GM23338 (cell line): ENCODE measurements at regions not wholly inside any gene's neighbourhood (a gene's known extent, or its start where the extent isn't known, plus 50 kb on each side); places are given as distances from the start of the nearest gene placed in this dataset.

Source experiments
- ATAC-seq: fragments of 200-7000 bp; cut with Tn5 transposase; 3 replicates; pipeline ENCODE4 v1.9.1; 2020
- DNase-seq: peaks from one replicate; pipeline ENCODE4 v3.0.0-alpha.2; 2015; ENCODE audit warnings: low spot score
- H2AFZ ChIP-seq: fragments of 200-600 bp; sonication (generic); 2 replicates; pipeline ENCODE4 v1.8.0; 2016; ENCODE audit warnings: antibody characterized with exemption, mild to moderate bottlenecking, moderate library complexity
- H3F3A ChIP-seq: fragments of 200-600 bp; sonication (generic); replicated peaks from 2 replicates; pipeline ENCODE4 v1.8.0; 2017; ENCODE audit warnings: antibody characterized with exemption, mixed run types, low read depth
- H3K27ac ChIP-seq: fragments of 200-600 bp; sonication (generic); 2 replicates; pipeline ENCODE4 v1.6.1; 2016; ENCODE audit warnings: low read depth
- H3K27me3 ChIP-seq: fragments of 200-600 bp; sonication (generic); 2 replicates; pipeline ENCODE4 v1.8.0; 2016; ENCODE audit warnings: mild to moderate bottlenecking, mixed run types, moderate library complexity; ENCODE audit not compliant: insufficient read depth
- H3K36me3 ChIP-seq: fragments of 200-600 bp; sonication (generic); 2 replicates; pipeline ENCODE4 v1.8.0; 2016; ENCODE audit warnings: mild to moderate bottlenecking; ENCODE audit not compliant: insufficient read depth
- H3K4me1 ChIP-seq: fragments of 200-600 bp; sonication (generic); 2 replicates; pipeline ENCODE4 v1.8.0; 2016; ENCODE audit warnings: mild to moderate bottlenecking, moderate library complexity; ENCODE audit not compliant: insufficient read depth
- H3K4me2 ChIP-seq: fragments of 200-600 bp; sonication (generic); 2 replicates; pipeline ENCODE4 v1.7.1; 2017; ENCODE audit warnings: mixed run types
- H3K4me3 ChIP-seq: fragments of 200-600 bp; sonication (generic); 2 replicates; pipeline ENCODE4 v1.6.1; 2016; ENCODE audit warnings: mixed run types
- H3K79me2 ChIP-seq: fragments of 200-600 bp; sonication (generic); replicated peaks from 2 replicates; pipeline ENCODE4 v1.8.0; 2017; ENCODE audit warnings: mild to moderate bottlenecking; ENCODE audit not compliant: insufficient read depth
- H3K9me2 ChIP-seq: fragments of 200-600 bp; sonication (generic); 2 replicates; pipeline ENCODE4 v1.8.0; 2017; ENCODE audit not compliant: insufficient read depth
- H4K20me1 ChIP-seq: fragments of 200-600 bp; sonication (generic); replicated peaks from 2 replicates; pipeline ENCODE4 v1.8.0; 2017; ENCODE audit warnings: mild to moderate bottlenecking; ENCODE audit not compliant: insufficient read depth
- H3K27ac Mint-ChIP-seq: 2 replicates; pipeline ENCODE4 v1.8.0; 2020; ENCODE audit warnings: inconsistent platforms, mild to moderate bottlenecking, moderate library complexity, mixed read lengths
- H3K27me3 Mint-ChIP-seq: 3 replicates; pipeline ENCODE4 v1.8.0; 2022; ENCODE audit warnings: low read depth, mild to moderate bottlenecking, moderate library complexity, mixed read lengths, inconsistent platforms; ENCODE audit not compliant: insufficient read depth, poor library complexity
- H3K36me3 Mint-ChIP-seq: 3 replicates; pipeline ENCODE4 v1.8.0; 2021; ENCODE audit warnings: low read depth, mild to moderate bottlenecking, inconsistent platforms, moderate library complexity, mixed read lengths
- H3K4me1 Mint-ChIP-seq: 3 replicates; pipeline ENCODE4 v1.8.0; 2020; ENCODE audit warnings: mild to moderate bottlenecking, inconsistent platforms, mixed read lengths
- H3K4me3 Mint-ChIP-seq: 3 replicates; pipeline ENCODE4 v1.8.0; 2021; ENCODE audit warnings: moderate library complexity, mild to moderate bottlenecking, inconsistent platforms, mixed read lengths
- H3K9me3 Mint-ChIP-seq: 3 replicates; pipeline ENCODE4 v1.8.0; 2020; ENCODE audit warnings: moderate library complexity, mild to moderate bottlenecking, inconsistent platforms, mixed read lengths
- CREB1 ChIP-seq: fragments of 250-450 bp; sonication (Bioruptor Pico); IDR thresholded peaks from 2 replicates; pipeline ENCODE4 v1.5.0; 2020; ENCODE audit warnings: low read depth, mild to moderate bottlenecking, moderate library complexity
- CTCF ChIP-seq, 2 experiments: fragments of 200-600 bp in 1 of 2; sonication (generic) in 1 of 2; conservative IDR thresholded peaks; 2 replicates each; pipeline versions ENCODE4 v1.5.1 to v1.6.1; 2016 to 2017; ENCODE audit warnings: antibody characterized with exemption in 2 of 2, low read depth in 2 of 2, mild to moderate bottlenecking in 2 of 2, moderate library complexity in 1 of 2
- ETS1 ChIP-seq: IDR thresholded peaks from 2 replicates; pipeline ENCODE4 v1.6.1; 2016; ENCODE audit warnings: antibody characterized with exemption
- EZH2 ChIP-seq: fragments of 200-600 bp; sonication (generic); IDR thresholded peaks from one replicate; pipeline ENCODE4 v1.8.0; 2017; ENCODE audit warnings: antibody characterized with exemption, mild to moderate bottlenecking, low read depth; ENCODE audit not compliant: unreplicated experiment
- EZH2phosphoT487 ChIP-seq: fragments of 200-600 bp; sonication (generic); IDR thresholded peaks from one replicate; pipeline ENCODE4 v1.8.1; 2018; ENCODE audit warnings: antibody characterized with exemption; ENCODE audit not compliant: unreplicated experiment
- JUNB ChIP-seq: IDR thresholded peaks from one replicate; pipeline ENCODE4 v1.6.1; 2016; ENCODE audit warnings: antibody characterized with exemption; ENCODE audit not compliant: unreplicated experiment
- NANOG ChIP-seq: IDR thresholded peaks from 2 replicates; pipeline ENCODE4 v1.6.1; 2016; ENCODE audit warnings: antibody characterized with exemption, borderline replicate concordance
- POLR2AphosphoS5 ChIP-seq: IDR thresholded peaks from 2 replicates; pipeline ENCODE4 v1.6.1; 2016; ENCODE audit warnings: antibody characterized with exemption, low read depth
- ZNF114 ChIP-seq: fragments of 250-450 bp; sonication (Bioruptor Pico); IDR thresholded peaks from 2 replicates; pipeline ENCODE4 v1.5.0; 2020; ENCODE audit warnings: mild to moderate bottlenecking, moderate library complexity
- ZNF331 ChIP-seq: fragments of 250-450 bp; sonication (Bioruptor Pico); IDR thresholded peaks from 2 replicates; pipeline ENCODE4 v1.5.0; 2020; ENCODE audit warnings: low read depth, mild to moderate bottlenecking, moderate library complexity
- ZNF462 ChIP-seq: fragments of 250-450 bp; sonication (Bioruptor Pico); IDR thresholded peaks from 2 replicates; pipeline ENCODE4 v1.5.0; 2020; ENCODE audit warnings: mild to moderate bottlenecking, moderate library complexity
- TF ChIP-seq, protein P1 (sequence below): IDR thresholded peaks from one replicate; pipeline ENCODE4 v1.6.1; 2018; ENCODE audit warnings: antibody characterized with exemption; ENCODE audit not compliant: unreplicated experiment

DNA sequence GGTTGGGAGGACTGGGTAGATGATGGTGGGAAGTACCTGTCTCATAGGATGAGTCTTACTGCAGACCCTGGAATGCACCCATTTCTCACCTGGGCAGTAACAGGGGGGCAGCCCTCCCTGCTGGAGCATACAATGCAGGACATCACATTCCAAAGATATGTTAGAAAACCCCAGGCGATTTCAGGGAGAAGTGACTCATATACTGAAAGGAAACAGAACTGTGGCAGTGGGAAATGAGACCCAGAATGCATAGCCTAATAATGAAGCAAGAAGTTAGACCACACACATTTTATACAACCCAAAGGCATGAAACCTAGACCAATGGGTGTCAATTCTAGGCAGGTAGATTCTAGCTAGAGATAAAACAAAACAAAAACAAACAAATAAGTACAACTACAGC is 402.7 kb downstream of the IRS2 start:
- ATAC-seq = no peak
- H3K27ac ChIP-seq = no peak overlapping the region
- H3K4me2 ChIP-seq = no peak overlapping the region

More for the DNA sequence above, 402.7 kb downstream of the IRS2 start:
- no peaks in the 10 kb centered on the region; the same call in 2 of the 3 replicates for H3K4me1 Mint-ChIP-seq
- no peaks in the 10 kb centered on the region for H3K36me3 Mint-ChIP-seq
- H4K20me1 ChIP-seq = no peaks in the 10 kb centered on the region
- no peaks in the 10 kb centered on the region for H3K9me2 ChIP-seq
- H3K27me3 ChIP-seq = no peaks in the 10 kb centered on the region
- no peaks in the 10 kb centered on the region for H3K9me3 Mint-ChIP-seq
- H3K4me1 ChIP-seq = no peaks in the 10 kb centered on the region; the same call in 1 of the 2 replicates
- DNase-seq = no peak
- TF ChIP-seq ZNF462 (no peak), CREB1 (CRISPR knock-in tag) (no peak), EZH2phosphoT487 (no peak), NANOG (no peak), CTCF (conservative IDR thresholded peaks at IDR 0.05; ENCODE audit: low read depth in 2 of 2) (no peak), ZNF331 (no peak), ZNF114 (CRISPR knock-in tag) (no peak), JUNB (no peak), ETS1 (no peak), POLR2AphosphoS5 (no peak), EZH2 (no peak)
- TF ChIP-seq, protein P1, sequence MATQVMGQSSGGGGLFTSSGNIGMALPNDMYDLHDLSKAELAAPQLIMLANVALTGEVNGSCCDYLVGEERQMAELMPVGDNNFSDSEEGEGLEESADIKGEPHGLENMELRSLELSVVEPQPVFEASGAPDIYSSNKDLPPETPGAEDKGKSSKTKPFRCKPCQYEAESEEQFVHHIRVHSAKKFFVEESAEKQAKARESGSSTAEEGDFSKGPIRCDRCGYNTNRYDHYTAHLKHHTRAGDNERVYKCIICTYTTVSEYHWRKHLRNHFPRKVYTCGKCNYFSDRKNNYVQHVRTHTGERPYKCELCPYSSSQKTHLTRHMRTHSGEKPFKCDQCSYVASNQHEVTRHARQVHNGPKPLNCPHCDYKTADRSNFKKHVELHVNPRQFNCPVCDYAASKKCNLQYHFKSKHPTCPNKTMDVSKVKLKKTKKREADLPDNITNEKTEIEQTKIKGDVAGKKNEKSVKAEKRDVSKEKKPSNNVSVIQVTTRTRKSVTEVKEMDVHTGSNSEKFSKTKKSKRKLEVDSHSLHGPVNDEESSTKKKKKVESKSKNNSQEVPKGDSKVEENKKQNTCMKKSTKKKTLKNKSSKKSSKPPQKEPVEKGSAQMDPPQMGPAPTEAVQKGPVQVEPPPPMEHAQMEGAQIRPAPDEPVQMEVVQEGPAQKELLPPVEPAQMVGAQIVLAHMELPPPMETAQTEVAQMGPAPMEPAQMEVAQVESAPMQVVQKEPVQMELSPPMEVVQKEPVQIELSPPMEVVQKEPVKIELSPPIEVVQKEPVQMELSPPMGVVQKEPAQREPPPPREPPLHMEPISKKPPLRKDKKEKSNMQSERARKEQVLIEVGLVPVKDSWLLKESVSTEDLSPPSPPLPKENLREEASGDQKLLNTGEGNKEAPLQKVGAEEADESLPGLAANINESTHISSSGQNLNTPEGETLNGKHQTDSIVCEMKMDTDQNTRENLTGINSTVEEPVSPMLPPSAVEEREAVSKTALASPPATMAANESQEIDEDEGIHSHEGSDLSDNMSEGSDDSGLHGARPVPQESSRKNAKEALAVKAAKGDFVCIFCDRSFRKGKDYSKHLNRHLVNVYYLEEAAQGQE = no peak
- H3K79me2 ChIP-seq = no peaks in the 10 kb centered on the region
- H3K27me3 Mint-ChIP-seq = peaks cover 3% of the 10 kb centered on the region
- H3F3A ChIP-seq = no peaks in the 10 kb centered on the region
- H3K27ac Mint-ChIP-seq = no peak overlapping the region
- H3K4me3 Mint-ChIP-seq = no peak overlapping the region
- no peaks in the 10 kb centered on the region for H3K36me3 ChIP-seq
- no peak overlapping the region for H2AFZ ChIP-seq
- H3K4me3 ChIP-seq = no peak overlapping the region
